ENCODE measurements at regions not wholly inside any gene's neighbourhood (a gene's known extent, or its start where the extent isn't known, plus 50 kb on each side); places are given as distances from the start of the nearest gene placed in this dataset.

GRCh38 chr2:57802243-57802642 is 244.4 kb upstream of the VRK2 start:
- Histone ChIP-seq H4K20me1 (ENCODE audit: insufficient read depth, low read depth, low read length) (no peaks in the 10 kb centered on the region), H3K27ac (ENCODE audit: low read length) (no peak overlapping the region), H3K27me3 (ENCODE audit: low read length) (no peaks in the 10 kb centered on the region), H2AFZ (ENCODE audit: low read length) (no peak overlapping the region), H3K4me1 (ENCODE audit: low read length) (no peaks in the 10 kb centered on the region), H3K9ac (ENCODE audit: low read length) (no peak overlapping the region), H3K4me2 (ENCODE audit: low read depth, low read length, poor library complexity, severe bottlenecking) (no peak overlapping the region), H3K36me3 (ENCODE audit: insufficient read depth, low read length) (no peaks in the 10 kb centered on the region), H3K9me2 (replicated peaks; ENCODE audit: insufficient read depth, low read length) (no peaks in the 10 kb centered on the region), H3K9me3 (ENCODE audit: low read length) (no peaks in the 10 kb centered on the region), H3K79me2 (ENCODE audit: low read length) (no peaks in the 10 kb centered on the region), H3K4me3 (ENCODE audit: low read length) (no peak overlapping the region)
- DNase-seq = no peak

- no peak for DNase-seq
- no peaks in the 10 kb centered on the region for H3K9me3 ChIP-seq (ENCODE audit: low read length)
Observed at GRCh38 chr2:57804971-57805370, 241.6 kb upstream of the VRK2 start.

GRCh38 chr2:57806449-57806968 is 240.1 kb upstream of the VRK2 start:
- no peak for DNase-seq
- no peaks in the 10 kb centered on the region for H3K4me1 ChIP-seq (ENCODE audit: low read length)
- no peak overlapping the region for H3K4me3 ChIP-seq (ENCODE audit: low read length)
- no peaks in the 10 kb centered on the region for H3K9me3 ChIP-seq (ENCODE audit: low read length)
- H3K9ac ChIP-seq (ENCODE audit: low read length) = no peak overlapping the region
- no peaks in the 10 kb centered on the region for H3K36me3 ChIP-seq (ENCODE audit: insufficient read depth, low read length)
- H3K9me2 ChIP-seq (replicated peaks; ENCODE audit: insufficient read depth, low read length) = no peaks in the 10 kb centered on the region
- H3K27me3 ChIP-seq (ENCODE audit: low read length) = no peaks in the 10 kb centered on the region
- H3K4me2 ChIP-seq (ENCODE audit: low read depth, low read length, poor library complexity, severe bottlenecking) = no peak overlapping the region
- H4K20me1 ChIP-seq (ENCODE audit: insufficient read depth, low read depth, low read length) = no peaks in the 10 kb centered on the region
- H3K27ac ChIP-seq (ENCODE audit: low read length) = no peak overlapping the region
- no peaks in the 10 kb centered on the region for H3K79me2 ChIP-seq (ENCODE audit: low read length)
- no peak overlapping the region for H2AFZ ChIP-seq (ENCODE audit: low read length)

More at GRCh38 chr2:57804971-57805370, 241.6 kb upstream of the VRK2 start:
- Histone ChIP-seq H3K4me3 (ENCODE audit: low read length) (no peak overlapping the region), H3K36me3 (ENCODE audit: insufficient read depth, low read length) (no peaks in the 10 kb centered on the region), H3K4me2 (ENCODE audit: low read depth, low read length, poor library complexity, severe bottlenecking) (no peak overlapping the region), H3K4me1 (ENCODE audit: low read length) (no peaks in the 10 kb centered on the region), H3K9ac (ENCODE audit: low read length) (no peak overlapping the region), H3K9me2 (replicated peaks; ENCODE audit: insufficient read depth, low read length) (no peaks in the 10 kb centered on the region), H3K27ac (ENCODE audit: low read length) (no peak overlapping the region), H3K79me2 (ENCODE audit: low read length) (no peaks in the 10 kb centered on the region), H4K20me1 (ENCODE audit: insufficient read depth, low read depth, low read length) (no peaks in the 10 kb centered on the region), H2AFZ (ENCODE audit: low read length) (no peak overlapping the region), H3K27me3 (ENCODE audit: low read length) (no peaks in the 10 kb centered on the region)

GRCh38 chr2:57809230-57809629 is 237.4 kb upstream of the VRK2 start:
- Histone ChIP-seq H2AFZ (ENCODE audit: low read length) (no peak overlapping the region), H3K79me2 (ENCODE audit: low read length) (no peaks in the 10 kb centered on the region), H3K27ac (ENCODE audit: low read length) (no peak overlapping the region)

GRCh38 chr2:57821088-57821487 is 225.5 kb upstream of the VRK2 start:
- no peak overlapping the region for H3K4me3 ChIP-seq (ENCODE audit: low read length)
- H3K4me1 ChIP-seq (ENCODE audit: low read length) = no peaks in the 10 kb centered on the region
- H3K9ac ChIP-seq (ENCODE audit: low read length) = no peak overlapping the region
- H3K36me3 ChIP-seq (ENCODE audit: insufficient read depth, low read length) = no peaks in the 10 kb centered on the region
- no peaks in the 10 kb centered on the region for H3K27me3 ChIP-seq (ENCODE audit: low read length)
- no peak overlapping the region for H3K27ac ChIP-seq (ENCODE audit: low read length)
- H4K20me1 ChIP-seq (ENCODE audit: insufficient read depth, low read depth, low read length) = no peaks in the 10 kb centered on the region
- no peaks in the 10 kb centered on the region for H3K9me3 ChIP-seq (ENCODE audit: low read length)
- DNase-seq = no peak
- H3K4me2 ChIP-seq (ENCODE audit: low read depth, low read length, poor library complexity, severe bottlenecking) = no peak overlapping the region
- H3K9me2 ChIP-seq (replicated peaks; ENCODE audit: insufficient read depth, low read length) = no peaks in the 10 kb centered on the region
- H3K79me2 ChIP-seq (ENCODE audit: low read length) = no peaks in the 10 kb centered on the region
- no peak overlapping the region for H2AFZ ChIP-seq (ENCODE audit: low read length)

More at GRCh38 chr2:57809230-57809629, 237.4 kb upstream of the VRK2 start:
- H3K4me2 ChIP-seq (ENCODE audit: low read depth, low read length, poor library complexity, severe bottlenecking) = no peak overlapping the region
- no peak overlapping the region for H3K4me3 ChIP-seq (ENCODE audit: low read length)
- no peak overlapping the region for H3K9ac ChIP-seq (ENCODE audit: low read length)
- no peaks in the 10 kb centered on the region for H3K4me1 ChIP-seq (ENCODE audit: low read length)
- H3K9me3 ChIP-seq (ENCODE audit: low read length) = no peaks in the 10 kb centered on the region
- no peak for DNase-seq
- H4K20me1 ChIP-seq (ENCODE audit: insufficient read depth, low read depth, low read length) = no peaks in the 10 kb centered on the region
- H3K36me3 ChIP-seq (ENCODE audit: insufficient read depth, low read length) = no peaks in the 10 kb centered on the region
- no peaks in the 10 kb centered on the region for H3K27me3 ChIP-seq (ENCODE audit: low read length)
- no peaks in the 10 kb centered on the region for H3K9me2 ChIP-seq (replicated peaks; ENCODE audit: insufficient read depth, low read length)

GRCh38 chr2:57828221-57828620 is 218.4 kb upstream of the VRK2 start:
- Histone ChIP-seq H3K4me1 (ENCODE audit: low read length) (no peaks in the 10 kb centered on the region), H3K4me2 (ENCODE audit: low read depth, low read length, poor library complexity, severe bottlenecking) (no peak overlapping the region), H4K20me1 (ENCODE audit: insufficient read depth, low read depth, low read length) (no peaks in the 10 kb centered on the region), H3K27ac (ENCODE audit: low read length) (no peak overlapping the region), H3K9me3 (ENCODE audit: low read length) (no peaks in the 10 kb centered on the region), H3K36me3 (ENCODE audit: insufficient read depth, low read length) (no peaks in the 10 kb centered on the region), H2AFZ (ENCODE audit: low read length) (no peak overlapping the region), H3K9ac (ENCODE audit: low read length) (no peak overlapping the region), H3K9me2 (replicated peaks; ENCODE audit: insufficient read depth, low read length) (no peaks in the 10 kb centered on the region), H3K27me3 (ENCODE audit: low read length) (no peaks in the 10 kb centered on the region), H3K79me2 (ENCODE audit: low read length) (no peaks in the 10 kb centered on the region), H3K4me3 (ENCODE audit: low read length) (no peak overlapping the region)
- DNase-seq = no peak

- Histone ChIP-seq H3K4me3 (ENCODE audit: low read length) (no peak overlapping the region), H3K4me1 (ENCODE audit: low read length) (no peaks in the 10 kb centered on the region), H3K27me3 (ENCODE audit: low read length) (peaks cover 5% of the 10 kb centered on the region; the same call in 1 of the 2 replicates), H3K9ac (ENCODE audit: low read length) (no peak overlapping the region), H3K27ac (ENCODE audit: low read length) (no peak overlapping the region), H3K9me2 (replicated peaks; ENCODE audit: insufficient read depth, low read length) (no peaks in the 10 kb centered on the region), H3K79me2 (ENCODE audit: low read length) (no peaks in the 10 kb centered on the region), H2AFZ (ENCODE audit: low read length) (no peak overlapping the region), H3K36me3 (ENCODE audit: insufficient read depth, low read length) (no peaks in the 10 kb centered on the region), H4K20me1 (ENCODE audit: insufficient read depth, low read depth, low read length) (no peaks in the 10 kb centered on the region), H3K9me3 (ENCODE audit: low read length) (no peaks in the 10 kb centered on the region), H3K4me2 (ENCODE audit: low read depth, low read length, poor library complexity, severe bottlenecking) (no peak overlapping the region)
- DNase-seq = no peak
Observed at GRCh38 chr2:57834666-57835065, 211.9 kb upstream of the VRK2 start.

- DNase-seq = no peak
- H4K20me1 ChIP-seq (ENCODE audit: insufficient read depth, low read depth, low read length) = no peaks in the 10 kb centered on the region
- H3K4me2 ChIP-seq (ENCODE audit: low read depth, low read length, poor library complexity, severe bottlenecking) = no peak overlapping the region
- H3K9me2 ChIP-seq (replicated peaks; ENCODE audit: insufficient read depth, low read length) = no peaks in the 10 kb centered on the region
- H3K9me3 ChIP-seq (ENCODE audit: low read length) = no peaks in the 10 kb centered on the region
- H3K79me2 ChIP-seq (ENCODE audit: low read length) = no peaks in the 10 kb centered on the region
- H3K36me3 ChIP-seq (ENCODE audit: insufficient read depth, low read length) = no peaks in the 10 kb centered on the region
- H3K9ac ChIP-seq (ENCODE audit: low read length) = no peak overlapping the region
- no peaks in the 10 kb centered on the region for H3K4me1 ChIP-seq (ENCODE audit: low read length)
- no peak overlapping the region for H3K4me3 ChIP-seq (ENCODE audit: low read length)
- H3K27me3 ChIP-seq (ENCODE audit: low read length) = no peaks in the 10 kb centered on the region
- no peak overlapping the region for H2AFZ ChIP-seq (ENCODE audit: low read length)
- no peak overlapping the region for H3K27ac ChIP-seq (ENCODE audit: low read length)
Observed at GRCh38 chr2:57842531-57842930, 204.1 kb upstream of the VRK2 start.

GRCh38 chr2:57843158-57843557 is 203.4 kb upstream of the VRK2 start:
- H3K79me2 ChIP-seq (ENCODE audit: low read length) = no peaks in the 10 kb centered on the region
- H3K9me2 ChIP-seq (replicated peaks; ENCODE audit: insufficient read depth, low read length) = no peaks in the 10 kb centered on the region
- H4K20me1 ChIP-seq (ENCODE audit: insufficient read depth, low read depth, low read length) = no peaks in the 10 kb centered on the region
- H3K4me1 ChIP-seq (ENCODE audit: low read length) = no peaks in the 10 kb centered on the region
- no peak overlapping the region for H3K4me2 ChIP-seq (ENCODE audit: low read depth, low read length, poor library complexity, severe bottlenecking)
- no peaks in the 10 kb centered on the region for H3K9me3 ChIP-seq (ENCODE audit: low read length)
- H3K9ac ChIP-seq (ENCODE audit: low read length) = no peak overlapping the region
- no peak for DNase-seq
- H2AFZ ChIP-seq (ENCODE audit: low read length) = no peak overlapping the region
- no peaks in the 10 kb centered on the region for H3K36me3 ChIP-seq (ENCODE audit: insufficient read depth, low read length)
- no peaks in the 10 kb centered on the region for H3K27me3 ChIP-seq (ENCODE audit: low read length)
- no peak overlapping the region for H3K4me3 ChIP-seq (ENCODE audit: low read length)
- H3K27ac ChIP-seq (ENCODE audit: low read length) = no peak overlapping the region

All from Karpas-422 (cell line).